IMR-90 (cell line): ENCODE measurements at regions not wholly inside any gene's neighbourhood (a gene's known extent, or its start where the extent isn't known, plus 50 kb on each side); places are given as distances from the start of the nearest gene placed in this dataset.

Experiments
- ATAC-seq: fragments of 200-7000 bp; cut with Tn5 transposase; 2 replicates; pipeline ENCODE4 v1.9.1; 2020; ENCODE audit warnings: low read depth, mild to moderate bottlenecking, moderate library complexity
- BruUV-seq: library from RNA; stranded (reverse); fragments of 400-500 nt; replicated peaks from 2 replicates; lab custom pipeline; 2021; lab: Mats Ljungman, UMichigan
- CTCF ChIA-PET: fragments of 300-600 bp; formaldehyde crosslinking; extraction: SDS; loops from one replicate; lab custom pipeline; 2021; ENCODE audit warnings: antibody characterized with exemption; lab: Yijun Ruan, JAX
- POLR2A ChIA-PET: fragments of 300-600 bp; sonication (Branson Sonifier 250); formaldehyde crosslinking; loops from one replicate; lab custom pipeline; 2022; ENCODE audit warnings: antibody characterized with exemption; ENCODE audit not compliant: unreplicated experiment; lab: Charles Lee
- DNase-seq: peaks from one replicate; pipeline ENCODE4 v3.0.0; 2013
- H2AFZ ChIP-seq: replicated peaks from 2 replicates; pipeline ENCODE3; 2013; ENCODE audit warnings: low read length, mild to moderate bottlenecking; ENCODE audit not compliant: poor library complexity
- H2AK5ac ChIP-seq: 2 replicates; pipeline ENCODE4 v1.6.1; 2013; ENCODE audit warnings: low read depth, low read length, inconsistent platforms
- H2AK9ac ChIP-seq: replicated peaks from 2 replicates; pipeline ENCODE3; 2013; ENCODE audit warnings: mild to moderate bottlenecking, low read depth, low read length, moderate library complexity; ENCODE audit not compliant: poor library complexity
- H2BK120ac ChIP-seq: 2 replicates; pipeline ENCODE4 v1.6.1; 2013; ENCODE audit warnings: low read depth, low read length, inconsistent platforms
- H2BK15ac ChIP-seq: 3 replicates; pipeline ENCODE4 v1.6.1; 2013; ENCODE audit warnings: low read depth, low read length, inconsistent platforms
- H2BK20ac ChIP-seq: 2 replicates; pipeline ENCODE4 v1.6.1; 2013; ENCODE audit warnings: low read depth, mild to moderate bottlenecking, inconsistent platforms, low read length, moderate library complexity
- H2BK5ac ChIP-seq: 2 replicates; pipeline ENCODE4 v1.6.1; 2013; ENCODE audit warnings: mild to moderate bottlenecking, low read depth, low read length, inconsistent platforms; ENCODE audit not compliant: poor library complexity, severe bottlenecking
- H3K14ac ChIP-seq: replicated peaks from 2 replicates; pipeline ENCODE4 v1.6.1; 2013; ENCODE audit warnings: low read depth, low read length, inconsistent platforms
- H3K18ac ChIP-seq: 2 replicates; pipeline ENCODE4 v1.6.1; 2013; ENCODE audit warnings: low read depth, low read length, control low read depth
- H3K23ac ChIP-seq: 2 replicates; pipeline ENCODE4 v1.6.1; 2013; ENCODE audit warnings: low read depth, low read length, inconsistent platforms
- H3K27ac ChIP-seq: 2 replicates; pipeline ENCODE4 v1.5.1; 2013; ENCODE audit warnings: mild to moderate bottlenecking, control low read depth, low read length; ENCODE audit not compliant: insufficient read depth
- H3K27me3 ChIP-seq: 2 replicates; pipeline ENCODE4 v1.6.1; 2013; ENCODE audit warnings: low read length; ENCODE audit not compliant: control insufficient read depth, insufficient read depth
- H3K36me3 ChIP-seq: 2 replicates; pipeline ENCODE4 v1.6.1; 2013; ENCODE audit warnings: low read length, mixed read lengths; ENCODE audit not compliant: control insufficient read depth, insufficient read depth
- H3K4ac ChIP-seq: 2 replicates; pipeline ENCODE4 v1.6.1; 2013; ENCODE audit warnings: low read depth, low read length, inconsistent platforms
- H3K4me1 ChIP-seq: 2 replicates; pipeline ENCODE4 v1.6.1; 2013; ENCODE audit warnings: low read length, mixed read lengths; ENCODE audit not compliant: control insufficient read depth, insufficient read depth
- H3K4me2 ChIP-seq: 2 replicates; pipeline ENCODE4 v1.6.1; 2013; ENCODE audit warnings: low read depth, mild to moderate bottlenecking, control low read depth, low read length, moderate library complexity
- H3K4me3 ChIP-seq: 2 replicates; pipeline ENCODE4 v1.5.1; 2013; ENCODE audit warnings: low read depth, mild to moderate bottlenecking, control low read depth, low read length, moderate library complexity; ENCODE audit not compliant: insufficient read depth
- H3K56ac ChIP-seq: 2 replicates; pipeline ENCODE4 v1.6.1; 2013; ENCODE audit warnings: low read length, inconsistent platforms; ENCODE audit not compliant: insufficient read depth; ENCODE audit errors: extremely low read depth
- H3K79me1 ChIP-seq, 2 experiments: 2 replicates each; pipeline ENCODE4 v1.6.1; 2013; ENCODE audit warnings: low read length in 2 of 2, inconsistent platforms in 1 of 2, low read depth in 1 of 2
- H3K9ac ChIP-seq: 2 replicates; pipeline ENCODE4 v1.6.1; 2013; ENCODE audit warnings: low read depth, low read length, control low read depth
- H3K9me1 ChIP-seq: 2 replicates; pipeline ENCODE4 v1.6.1; 2013; ENCODE audit warnings: low read length, inconsistent platforms; ENCODE audit not compliant: insufficient read depth
- H3K9me3 ChIP-seq: 2 replicates; pipeline ENCODE4 v1.6.1; 2013; ENCODE audit warnings: low read length; ENCODE audit not compliant: control insufficient read depth, insufficient read depth
- H4K20me1 ChIP-seq: 2 replicates; pipeline ENCODE4 v1.6.1; 2013; ENCODE audit warnings: low read length, inconsistent platforms; ENCODE audit not compliant: insufficient read depth
- H4K5ac ChIP-seq: 2 replicates; pipeline ENCODE4 v1.6.1; 2013; ENCODE audit warnings: mild to moderate bottlenecking, low read depth, low read length, control low read depth
- H4K8ac ChIP-seq, 2 experiments: 2 replicates each; pipeline ENCODE4 v1.6.1; 2013; ENCODE audit warnings: low read depth in 2 of 2, low read length in 2 of 2, control low read depth in 1 of 2, inconsistent platforms in 1 of 2
- H4K91ac ChIP-seq: 2 replicates; pipeline ENCODE4 v1.6.1; 2013; ENCODE audit warnings: low read depth, low read length, inconsistent platforms; ENCODE audit not compliant: insufficient read depth
- BHLHE40 ChIP-seq: fragments of 150-350 bp; IDR thresholded peaks from 2 replicates; pipeline ENCODE4 v1.6.1; 2016; ENCODE audit warnings: mild to moderate bottlenecking, low read depth, low read length
- CEBPB ChIP-seq: IDR thresholded peaks from 2 replicates; pipeline ENCODE4 v1.6.1; 2012; ENCODE audit warnings: low read depth, low read length, improper control_type of control experiment
- CHD1 ChIP-seq: IDR thresholded peaks from 2 replicates; pipeline ENCODE4 v1.6.1; 2012; ENCODE audit warnings: low read depth, low read length, improper control_type of control experiment
- MAFK ChIP-seq: IDR thresholded peaks from 2 replicates; pipeline ENCODE4 v1.6.1; 2012; ENCODE audit warnings: low read depth, low read length, improper control_type of control experiment
- MAZ ChIP-seq: IDR thresholded peaks from 2 replicates; pipeline ENCODE4 v1.6.1; 2012; ENCODE audit warnings: low read depth, mild to moderate bottlenecking, low read length, improper control_type of control experiment, moderate library complexity, borderline replicate concordance
- NFE2L2 ChIP-seq: fragments of 150-350 bp; IDR thresholded peaks from 2 replicates; pipeline ENCODE4 v1.6.1; 2016; ENCODE audit warnings: low read depth, mild to moderate bottlenecking, low read length
- RAD21 ChIP-seq: IDR thresholded peaks from 2 replicates; pipeline ENCODE4 v1.6.1; 2012; ENCODE audit warnings: low read length, improper control_type of control experiment
- RCOR1 ChIP-seq: IDR thresholded peaks from 2 replicates; pipeline ENCODE4 v1.6.1; 2012; ENCODE audit warnings: mild to moderate bottlenecking, low read length, improper control_type of control experiment; ENCODE audit not compliant: insufficient replicate concordance
- RFX5 ChIP-seq: IDR thresholded peaks from 2 replicates; pipeline ENCODE4 v1.8.0; 2012; ENCODE audit warnings: low read depth, mild to moderate bottlenecking, low read length, moderate library complexity
- SMC3 ChIP-seq: fragments of 150-350 bp; IDR thresholded peaks from 2 replicates; pipeline ENCODE4 v1.6.1; 2016; ENCODE audit warnings: low read depth, mild to moderate bottlenecking, antibody characterized with exemption, low read length, moderate library complexity
- WGBS, 2 experiments: methylation state at CpG; one replicate each; pipeline versions ENCODE4 v1.1.5 to v1.1.7; 2013; ENCODE audit warnings: missing lambda C conversion rate in 2 of 2; ENCODE audit not compliant: insufficient read length in 1 of 2; ENCODE audit errors: extremely low coverage in 2 of 2; 5-methylcytosine and 5-hydroxymethylcytosine counted together
- dilution Hi-C: fragments of 300-500 bp; cut with HindIII; formaldehyde crosslinking; loops from one replicate; pipeline ENCODE4 v1.14.3; 2018; ENCODE audit warnings: low sequenced_read_pairs; ENCODE audit not compliant: unreplicated experiment
- in situ Hi-C: fragments of 300-500 bp; cut with MboI; formaldehyde crosslinking; loops from 3 replicates; pipeline ENCODE4 v1.14.3; 2019; ENCODE audit warnings: low sequenced_read_pairs, inconsistent platforms, mixed read lengths
- intact Hi-C: fragments of 100-400 bp; cut with micrococcal nuclease; formaldehyde crosslinking; loops from 2 replicates; pipeline ENCODE4 v1.10.0; 2022
- TF ChIP-seq, protein P1 (sequence below): fragments of 150-350 bp; IDR thresholded peaks from 2 replicates; pipeline ENCODE4 v1.6.1; 2016; ENCODE audit warnings: low read depth, mild to moderate bottlenecking, low read length, moderate library complexity, borderline replicate concordance
- TF ChIP-seq, protein P2 (sequence below): fragments of 150-350 bp; IDR thresholded peaks from 2 replicates; pipeline ENCODE4 v1.6.1; 2017; ENCODE audit warnings: mild to moderate bottlenecking, antibody characterized with exemption, low read length, low read depth

DNA sequence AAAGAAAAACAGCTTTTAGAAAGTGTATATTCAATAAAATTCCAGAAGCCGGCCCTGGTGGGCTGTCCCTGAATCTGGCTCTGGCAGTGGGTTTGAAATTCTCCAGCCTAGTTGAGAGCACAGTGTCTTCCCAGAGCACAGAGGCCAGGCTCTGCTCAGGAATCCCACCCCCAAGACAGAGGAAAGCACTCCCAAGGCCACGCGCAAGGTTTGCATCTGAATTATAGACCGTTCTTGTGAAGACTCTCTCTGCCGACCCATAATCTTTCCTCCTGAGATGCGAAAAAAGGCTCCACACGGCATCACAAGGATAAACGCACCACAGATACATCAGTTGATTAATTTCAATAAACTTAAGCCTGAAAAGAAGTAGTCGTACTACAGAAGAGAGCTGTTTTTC, 342.2 kb downstream of the CMPK2 start:
- no peak overlapping the region for H4K5ac ChIP-seq

More for the DNA sequence above, 342.2 kb downstream of the CMPK2 start:
- CTCF ChIA-PET, result interaction anchor here (0.6 kb wide), 1 partner anchor 135 kb away, joined by 6 read pairs; no protein-coding TSS in a partner anchor
- Histone ChIP-seq H4K8ac (no peak overlapping the region), H4K20me1 (no peaks in the 10 kb centered on the region), H3K56ac (no peak overlapping the region), H2AK5ac (no peak overlapping the region), H3K4me2 (no peak overlapping the region), H2BK15ac (no peak overlapping the region), H3K14ac (no peak overlapping the region), H3K18ac (no peak overlapping the region), H3K9ac (no peak overlapping the region), H3K79me1 (no peaks in the 10 kb centered on the region), H2AK9ac (no peak overlapping the region), H2BK20ac (no peak overlapping the region), H4K91ac (no peak overlapping the region), H3K23ac (no peak overlapping the region), H3K27ac (no peak overlapping the region), H2BK5ac (no peak overlapping the region), H3K9me1 (no peaks in the 10 kb centered on the region), H3K4ac (no peak overlapping the region), H3K27me3 (no peaks in the 10 kb centered on the region), H3K4me1 (peaks cover 2% of the 10 kb centered on the region; the same call in 1 of the 2 replicates), H2BK120ac (no peak overlapping the region), H3K9me3 (no peaks in the 10 kb centered on the region), H3K4me3 (no peak overlapping the region), H3K36me3 (no peaks in the 10 kb centered on the region), H2AFZ (no peak overlapping the region)
- no CpG with 5 or more reads among the region's 9 CpGs for WGBS, 2 experiments
- intact Hi-C loops (loop anchor here (5.0 kb wide), 1 partner anchor 171 kb away; no protein-coding TSS in a partner anchor), dilution Hi-C loops (no loop called here), in situ Hi-C loops (no loop called here)
- no peak for DNase-seq
- no peak for ATAC-seq
- POLR2A ChIA-PET, result no interaction called here
- BruUV-seq, result no TSS peak
- TF ChIP-seq CHD1 (no peak), RCOR1 (no peak), CEBPB (no peak), BHLHE40 (no peak), RAD21 (no peak), SMC3 (no peak), MAZ (no peak), RFX5 (no peak), NFE2L2 (no peak), MAFK (no peak)
- TF ChIP-seq, protein P1, sequence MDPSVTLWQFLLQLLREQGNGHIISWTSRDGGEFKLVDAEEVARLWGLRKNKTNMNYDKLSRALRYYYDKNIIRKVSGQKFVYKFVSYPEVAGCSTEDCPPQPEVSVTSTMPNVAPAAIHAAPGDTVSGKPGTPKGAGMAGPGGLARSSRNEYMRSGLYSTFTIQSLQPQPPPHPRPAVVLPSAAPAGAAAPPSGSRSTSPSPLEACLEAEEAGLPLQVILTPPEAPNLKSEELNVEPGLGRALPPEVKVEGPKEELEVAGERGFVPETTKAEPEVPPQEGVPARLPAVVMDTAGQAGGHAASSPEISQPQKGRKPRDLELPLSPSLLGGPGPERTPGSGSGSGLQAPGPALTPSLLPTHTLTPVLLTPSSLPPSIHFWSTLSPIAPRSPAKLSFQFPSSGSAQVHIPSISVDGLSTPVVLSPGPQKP, result no peak
- TF ChIP-seq, protein P2, sequence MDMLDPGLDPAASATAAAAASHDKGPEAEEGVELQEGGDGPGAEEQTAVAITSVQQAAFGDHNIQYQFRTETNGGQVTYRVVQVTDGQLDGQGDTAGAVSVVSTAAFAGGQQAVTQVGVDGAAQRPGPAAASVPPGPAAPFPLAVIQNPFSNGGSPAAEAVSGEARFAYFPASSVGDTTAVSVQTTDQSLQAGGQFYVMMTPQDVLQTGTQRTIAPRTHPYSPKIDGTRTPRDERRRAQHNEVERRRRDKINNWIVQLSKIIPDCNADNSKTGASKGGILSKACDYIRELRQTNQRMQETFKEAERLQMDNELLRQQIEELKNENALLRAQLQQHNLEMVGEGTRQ, result no peak
